ENCODE measurements at regions not wholly inside any gene's neighbourhood (a gene's known extent, or its start where the extent isn't known, plus 50 kb on each side); places are given as distances from the start of the nearest gene placed in this dataset.

DNA sequence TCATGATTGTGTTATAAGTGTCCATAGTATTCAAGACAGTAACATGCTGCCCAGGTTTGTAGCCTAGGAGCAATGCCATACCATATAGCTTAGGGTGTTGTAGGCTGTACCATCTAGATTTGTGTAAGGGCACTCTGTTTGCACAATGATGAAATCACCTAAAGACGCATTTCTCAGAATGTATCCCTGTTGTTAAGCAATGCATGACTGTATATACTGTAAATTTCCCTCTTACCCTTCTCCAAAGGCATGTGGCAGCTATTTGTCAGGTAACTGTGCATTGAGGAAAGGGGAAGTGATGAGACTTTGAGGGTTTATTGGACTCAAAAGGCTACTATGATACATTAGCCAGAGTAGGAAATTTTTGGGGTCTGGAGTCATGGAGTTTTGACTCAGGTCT lies 180.8 kb downstream of the VAPA start (continued):
- no peak for TF ChIP-seq CTCF (IDR thresholded peaks at IDR 0.05 in 2 of 3, conservative IDR thresholded peaks at IDR 0.05 in 1 of 3; ENCODE audit: borderline replicate concordance in 1 of 3, insufficient read depth in 1 of 3, low read depth in 2 of 3, low read length in 2 of 3)

- H3K36me3 ChIP-seq (ENCODE audit: control insufficient read depth in 1 of 2, insufficient read depth in 2 of 2, low read length in 2 of 2): no peaks in the 10 kb centered on the region
- H2AFZ ChIP-seq (ENCODE audit: low read depth, low read length, poor library complexity, severe bottlenecking): no peak overlapping the region
- H3K4me3 ChIP-seq (replicated peaks in 1 of 2; ENCODE audit: low read depth in 1 of 2, low read length in 2 of 2): no peak overlapping the region
- no peak for TF ChIP-seq SP1 (IDR thresholded peaks at IDR 0.05; ENCODE audit: low read depth)
- no peak for TF ChIP-seq CEBPB (IDR thresholded peaks at IDR 0.05; ENCODE audit: low read depth)
- no peak for TF ChIP-seq YY1 (IDR thresholded peaks at IDR 0.05; ENCODE audit: extremely low read depth, insufficient replicate concordance, low read depth, low read length)
- TF ChIP-seq ATF3 (IDR thresholded peaks at IDR 0.05): no peak
- no peak for TF ChIP-seq SRF (IDR thresholded peaks at IDR 0.05; ENCODE audit: low read depth)
- TF ChIP-seq JUND (IDR thresholded peaks at IDR 0.05): no peak
- no peak for TF ChIP-seq EZH2phosphoT487 (IDR thresholded peaks at IDR 0.05; ENCODE audit: borderline replicate concordance)
- no peak overlapping the region for H3K9ac ChIP-seq (ENCODE audit: low read length)
- no peaks in the 10 kb centered on the region for H4K20me1 ChIP-seq (ENCODE audit: insufficient read depth)
- no peak overlapping the region for H3K27ac ChIP-seq (ENCODE audit: low read depth, low read length)
- peaks cover 21% of the 10 kb centered on the region; the same call in 1 of the 2 replicates for H3K27me3 ChIP-seq (ENCODE audit: insufficient read depth, low read length)
- H3K79me2 ChIP-seq (ENCODE audit: insufficient read depth, low read length): no peaks in the 10 kb centered on the region
- no peaks in the 10 kb centered on the region for H3K9me3 ChIP-seq (ENCODE audit: control insufficient read depth in 1 of 2, insufficient read depth in 1 of 2, low read depth in 1 of 2, low read length in 2 of 2)
- no TSS peak for BruUV-seq (replicated peaks)
- no peaks in the 10 kb centered on the region for H3K9me2 ChIP-seq (ENCODE audit: insufficient read depth)
- no peak for DNase-seq (ENCODE audit: low read depth, low spot score)
- POLR2A ChIA-PET: no interaction called here
- CTCF ChIA-PET: no interaction called here
- H3K4me2 ChIP-seq (ENCODE audit: low read length): no peak overlapping the region
- intact Hi-C loops (cut with micrococcal nuclease): no loop called here
- no peak for ATAC-seq
- RAD21 ChIA-PET (ENCODE audit: low non-redundant PET in 1 of 2, low total read pairs in 2 of 2, uncharacterized antibody in 2 of 2, unreplicated experiment in 2 of 2): no interaction called here
- no peaks in the 10 kb centered on the region for H3K4me1 ChIP-seq (ENCODE audit: control insufficient read depth in 1 of 2, insufficient read depth in 2 of 2, low read length in 2 of 2)
Observed at GRCh38 chr18:10095356-10095755, 181.5 kb downstream of the VAPA start.

Data from HCT116 (cell line).